C4-2B (cell line): ENCODE measurements at regions not wholly inside any gene's neighbourhood (a gene's known extent, or its start where the extent isn't known, plus 50 kb on each side); places are given as distances from the start of the nearest gene placed in this dataset.

Experiments
- ZFX ChIP-seq: fragments of 450-650 bp; IDR thresholded peaks from 2 replicates; pipeline ENCODE4 v1.6.1; 2017
- TF ChIP-seq, protein P1 (sequence below): fragments of 450-650 bp; conservative IDR thresholded peaks from 2 replicates; pipeline ENCODE4 v1.5.1; 2017; ENCODE audit warnings: mild to moderate bottlenecking

DNA sequence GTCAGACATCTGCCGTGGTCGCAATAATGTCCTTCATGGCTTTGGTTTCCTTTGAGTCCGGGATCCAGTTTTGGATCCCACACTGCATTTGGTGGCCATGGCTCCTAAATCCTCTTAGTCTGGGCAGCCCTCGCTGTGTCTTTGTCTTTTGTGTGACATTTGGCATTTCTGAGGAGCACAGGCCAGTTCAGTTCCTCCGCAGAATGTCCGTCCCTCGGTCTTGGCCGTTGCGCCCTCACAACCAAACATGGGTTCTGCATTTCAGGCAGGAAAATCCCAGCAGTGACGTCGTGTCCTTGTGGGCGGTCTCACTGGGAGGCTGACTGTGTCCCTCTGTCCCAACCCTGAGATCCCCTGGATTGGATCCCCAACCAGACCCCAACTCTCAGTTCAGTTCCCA, 172.9 kb upstream of the PPP1R26 start:
- TF ChIP-seq, protein P1, sequence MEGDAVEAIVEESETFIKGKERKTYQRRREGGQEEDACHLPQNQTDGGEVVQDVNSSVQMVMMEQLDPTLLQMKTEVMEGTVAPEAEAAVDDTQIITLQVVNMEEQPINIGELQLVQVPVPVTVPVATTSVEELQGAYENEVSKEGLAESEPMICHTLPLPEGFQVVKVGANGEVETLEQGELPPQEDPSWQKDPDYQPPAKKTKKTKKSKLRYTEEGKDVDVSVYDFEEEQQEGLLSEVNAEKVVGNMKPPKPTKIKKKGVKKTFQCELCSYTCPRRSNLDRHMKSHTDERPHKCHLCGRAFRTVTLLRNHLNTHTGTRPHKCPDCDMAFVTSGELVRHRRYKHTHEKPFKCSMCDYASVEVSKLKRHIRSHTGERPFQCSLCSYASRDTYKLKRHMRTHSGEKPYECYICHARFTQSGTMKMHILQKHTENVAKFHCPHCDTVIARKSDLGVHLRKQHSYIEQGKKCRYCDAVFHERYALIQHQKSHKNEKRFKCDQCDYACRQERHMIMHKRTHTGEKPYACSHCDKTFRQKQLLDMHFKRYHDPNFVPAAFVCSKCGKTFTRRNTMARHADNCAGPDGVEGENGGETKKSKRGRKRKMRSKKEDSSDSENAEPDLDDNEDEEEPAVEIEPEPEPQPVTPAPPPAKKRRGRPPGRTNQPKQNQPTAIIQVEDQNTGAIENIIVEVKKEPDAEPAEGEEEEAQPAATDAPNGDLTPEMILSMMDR = no peak
- TF ChIP-seq ZFX = no peak
